ENCODE measurements at regions not wholly inside any gene's neighbourhood (a gene's known extent, or its start where the extent isn't known, plus 50 kb on each side); places are given as distances from the start of the nearest gene placed in this dataset.

DNA sequence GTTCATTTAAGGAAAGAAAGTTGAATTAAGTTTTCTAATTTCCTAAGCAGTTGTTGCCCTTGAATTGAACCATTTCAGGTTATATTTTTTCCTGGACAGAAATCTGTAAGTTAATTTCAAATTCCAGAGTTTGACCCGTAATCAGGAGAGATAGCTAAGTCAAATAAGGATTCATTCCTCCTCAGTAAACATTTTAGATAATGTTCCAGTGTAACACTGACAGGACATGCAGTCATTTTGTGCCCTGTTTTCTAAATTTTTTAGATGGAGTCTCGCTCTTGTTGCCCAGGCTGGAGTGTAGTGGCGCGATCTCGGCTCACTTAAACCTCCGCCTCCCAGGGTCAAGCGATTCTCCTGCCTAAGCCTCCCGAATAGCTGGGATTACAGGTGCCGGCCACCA lies 371.7 kb downstream of the DIPK2A start:
- no peak for TF ChIP-seq POLR2A (IDR thresholded peaks at IDR 0.05)
- TF ChIP-seq, protein P1, sequence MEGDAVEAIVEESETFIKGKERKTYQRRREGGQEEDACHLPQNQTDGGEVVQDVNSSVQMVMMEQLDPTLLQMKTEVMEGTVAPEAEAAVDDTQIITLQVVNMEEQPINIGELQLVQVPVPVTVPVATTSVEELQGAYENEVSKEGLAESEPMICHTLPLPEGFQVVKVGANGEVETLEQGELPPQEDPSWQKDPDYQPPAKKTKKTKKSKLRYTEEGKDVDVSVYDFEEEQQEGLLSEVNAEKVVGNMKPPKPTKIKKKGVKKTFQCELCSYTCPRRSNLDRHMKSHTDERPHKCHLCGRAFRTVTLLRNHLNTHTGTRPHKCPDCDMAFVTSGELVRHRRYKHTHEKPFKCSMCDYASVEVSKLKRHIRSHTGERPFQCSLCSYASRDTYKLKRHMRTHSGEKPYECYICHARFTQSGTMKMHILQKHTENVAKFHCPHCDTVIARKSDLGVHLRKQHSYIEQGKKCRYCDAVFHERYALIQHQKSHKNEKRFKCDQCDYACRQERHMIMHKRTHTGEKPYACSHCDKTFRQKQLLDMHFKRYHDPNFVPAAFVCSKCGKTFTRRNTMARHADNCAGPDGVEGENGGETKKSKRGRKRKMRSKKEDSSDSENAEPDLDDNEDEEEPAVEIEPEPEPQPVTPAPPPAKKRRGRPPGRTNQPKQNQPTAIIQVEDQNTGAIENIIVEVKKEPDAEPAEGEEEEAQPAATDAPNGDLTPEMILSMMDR (IDR thresholded peaks at IDR 0.05), result no peak

All from tibial nerve (tissue), 3 donors.